SK-N-SH (cell line): ENCODE measurements at regions not wholly inside any gene's neighbourhood (a gene's known extent, or its start where the extent isn't known, plus 50 kb on each side); places are given as distances from the start of the nearest gene placed in this dataset.

Experiments
- CTCF ChIA-PET: fragments of 300-600, 350-600 bp; formaldehyde crosslinking; extraction: SDS; loops from one replicate; lab custom pipeline; 2021; lab: Yijun Ruan, JAX
- POLR2A ChIA-PET: fragments of 350-600 bp; sonication (Branson Sonifier 250); formaldehyde crosslinking; extraction: SDS; loops from one replicate; lab custom pipeline; 2020; ENCODE audit warnings: antibody characterized with exemption, inconsistent platforms; lab: Yijun Ruan, JAX
- DNase-seq: peaks from one replicate; pipeline ENCODE4 v3.0.0; 2012
- H2AFZ ChIP-seq: fragments of 200-600 bp; sonication (generic); 2 replicates; pipeline ENCODE4 v1.8.1; 2016; ENCODE audit warnings: antibody characterized with exemption, mild to moderate bottlenecking, low read depth
- H3F3A ChIP-seq: fragments of 200-600 bp; sonication (generic); replicated peaks from 2 replicates; pipeline ENCODE3; 2016; ENCODE audit warnings: antibody characterized with exemption, mild to moderate bottlenecking; ENCODE audit not compliant: insufficient read depth
- H3K27ac ChIP-seq, 2 experiments: fragments of 200-500 bp in 1 of 2; fragments of 200-600 bp in 1 of 2; sonication (Bioruptor generic) in 1 of 2; sonication (generic), shearing (Covaris generic) in 1 of 2; 2 replicates each; pipeline versions ENCODE4 v1.5.1 to v1.6.1; 2014 to 2016; ENCODE audit warnings: low read depth in 2 of 2, inconsistent platforms in 1 of 2, low read length in 1 of 2, mild to moderate bottlenecking in 1 of 2, mixed read lengths in 1 of 2
- H3K27me3 ChIP-seq: fragments of 200-600 bp; sonication (generic), shearing (Covaris generic); 2 replicates; pipeline ENCODE4 v1.6.1; 2016; ENCODE audit warnings: mixed run types; ENCODE audit not compliant: insufficient read depth
- H3K36me3 ChIP-seq, 2 experiments: fragments of 200-500 bp in 1 of 2; fragments of 200-600 bp in 1 of 2; sonication (Bioruptor generic) in 1 of 2; sonication (generic) in 1 of 2; replicated peaks in 1 of 2; 2 replicates each; pipeline versions ENCODE3 to v1.5.1; 2014 to 2016; ENCODE audit warnings: low read length in 1 of 2, mild to moderate bottlenecking in 1 of 2; ENCODE audit not compliant: insufficient read depth in 2 of 2, control insufficient read depth in 1 of 2
- H3K4me1 ChIP-seq, 2 experiments: fragments of 200-500 bp in 1 of 2; fragments of 200-600 bp in 1 of 2; sonication (Bioruptor generic) in 1 of 2; sonication (generic), shearing (Covaris generic) in 1 of 2; 2 replicates each; pipeline versions ENCODE4 v1.5.1 to v1.6.1; 2014 to 2016; ENCODE audit warnings: low read depth in 1 of 2, low read length in 1 of 2, mixed run types in 1 of 2; ENCODE audit not compliant: insufficient read depth in 2 of 2, control insufficient read depth in 1 of 2
- H3K4me2 ChIP-seq: fragments of 200-600 bp; sonication (generic), shearing (Covaris generic); 2 replicates; pipeline ENCODE4 v1.6.1; 2017; ENCODE audit warnings: mixed run types
- H3K4me3 ChIP-seq, 2 experiments: fragments of 200-500 bp in 1 of 2; fragments of 200-600 bp in 1 of 2; sonication (Bioruptor generic) in 1 of 2; sonication (generic), shearing (Covaris generic) in 1 of 2; 2 replicates each; pipeline versions ENCODE4 v1.5.1 to v1.8.1; 2014 to 2016; ENCODE audit warnings: low read depth in 2 of 2, inconsistent platforms in 1 of 2, low read length in 1 of 2, mild to moderate bottlenecking in 1 of 2, mixed read lengths in 1 of 2, moderate library complexity in 1 of 2
- H3K79me2 ChIP-seq: fragments of 200-600 bp; sonication (generic); 2 replicates; pipeline ENCODE4 v1.8.1; 2017; ENCODE audit warnings: mild to moderate bottlenecking; ENCODE audit not compliant: insufficient read depth
- H3K9ac ChIP-seq: fragments of 200-600 bp; sonication (generic); 2 replicates; pipeline ENCODE4 v1.6.1; 2017; ENCODE audit warnings: mixed run types
- H3K9me2 ChIP-seq: fragments of 200-600 bp; sonication (generic); 2 replicates; pipeline ENCODE4 v1.6.1; 2017; ENCODE audit warnings: mixed run types
- H3K9me3 ChIP-seq: fragments of 200-600 bp; sonication (generic); 2 replicates; pipeline ENCODE4 v1.6.1; 2017; ENCODE audit warnings: mixed run types, mild to moderate bottlenecking, moderate library complexity
- H4K20me1 ChIP-seq: fragments of 200-600 bp; sonication (generic); 2 replicates; pipeline ENCODE4 v1.6.1; 2017; ENCODE audit warnings: mild to moderate bottlenecking, mixed run types; ENCODE audit not compliant: insufficient read depth
- CHD2 ChIP-seq: fragments of 150-350 bp; IDR thresholded peaks from 2 replicates; pipeline ENCODE4 v1.6.1; 2018; ENCODE audit warnings: low read length; ENCODE audit not compliant: partially characterized antibody
- CTCF ChIP-seq: fragments of 200-600 bp; sonication (generic); IDR thresholded peaks from 2 replicates; pipeline ENCODE4 v1.6.1; 2017; ENCODE audit warnings: antibody characterized with exemption, mild to moderate bottlenecking, moderate library complexity
- ELF1 ChIP-seq: IDR thresholded peaks from 2 replicates; pipeline ENCODE4 v1.4.0; 2012
- EP300 ChIP-seq, 2 experiments: IDR thresholded peaks; 2 replicates each; pipeline versions ENCODE4 v1.4.0 to v1.6.1; 2012; ENCODE audit warnings: borderline replicate concordance in 1 of 2, low read depth in 1 of 2, low read length in 1 of 2
- FOSL2 ChIP-seq: IDR thresholded peaks from 2 replicates; pipeline ENCODE4 v1.4.0; 2012; ENCODE audit warnings: low read depth, mild to moderate bottlenecking, moderate library complexity, borderline replicate concordance
- GATA2 ChIP-seq: sonication (generic); formaldehyde crosslinking; IDR thresholded peaks from 2 replicates; pipeline ENCODE4 v1.5.0; 2020; ENCODE audit warnings: mild to moderate bottlenecking, missing genetic modification reagents
- MAX ChIP-seq: IDR thresholded peaks from 2 replicates; pipeline ENCODE4 v1.4.0; 2012; ENCODE audit warnings: low read depth
- MEF2A ChIP-seq: IDR thresholded peaks from 2 replicates; pipeline ENCODE4 v1.4.0; 2012; ENCODE audit warnings: low read depth, borderline replicate concordance
- MXI1 ChIP-seq: IDR thresholded peaks from 2 replicates; pipeline ENCODE4 v1.6.1; 2012; ENCODE audit warnings: mild to moderate bottlenecking, low read depth, low read length, improper control_type of control experiment
- NFIC ChIP-seq: IDR thresholded peaks from 2 replicates; pipeline ENCODE4 v1.4.0; 2012; ENCODE audit warnings: borderline replicate concordance
- NRF1 ChIP-seq: IDR thresholded peaks from 2 replicates; pipeline ENCODE4 v1.6.1; 2012; ENCODE audit warnings: low read depth, mild to moderate bottlenecking, low read length
- PBX3 ChIP-seq: IDR thresholded peaks from 2 replicates; pipeline ENCODE4; 2012
- RAD21 ChIP-seq: IDR thresholded peaks from 2 replicates; pipeline ENCODE4 v1.6.1; 2012; ENCODE audit warnings: mild to moderate bottlenecking, low read length
- RFX5 ChIP-seq: IDR thresholded peaks from 2 replicates; pipeline ENCODE4 v1.6.1; 2012; ENCODE audit warnings: mild to moderate bottlenecking, improper control_type of control experiment, low read length
- SIN3A ChIP-seq: IDR thresholded peaks from 2 replicates; pipeline ENCODE4 v1.6.1; 2012; ENCODE audit warnings: low read depth, mild to moderate bottlenecking, low read length, moderate library complexity, borderline replicate concordance
- TAF1 ChIP-seq: IDR thresholded peaks from 2 replicates; pipeline ENCODE4 v1.6.1; 2012; ENCODE audit warnings: low read depth, mild to moderate bottlenecking, low read length, moderate library complexity, borderline replicate concordance
- TCF12 ChIP-seq: IDR thresholded peaks from 2 replicates; pipeline ENCODE4 v1.4.0; 2012
- YY1 ChIP-seq: IDR thresholded peaks from 2 replicates; pipeline ENCODE4 v1.4.0; 2012; ENCODE audit warnings: low read depth, mild to moderate bottlenecking
- WGBS: methylation state at CpG from one replicate; pipeline ENCODE4 v1.1.6; 2017; ENCODE audit warnings: low lambda C conversion rate; 5-methylcytosine and 5-hydroxymethylcytosine counted together

GRCh38 chr16:66304961-66305360 lies 61.5 kb upstream of the CDH5 start:
- Histone ChIP-seq H3K27ac (no peak overlapping the region), H3K4me2 (no peak overlapping the region), H3K9ac (no peak overlapping the region), H3K79me2 (no peaks in the 10 kb centered on the region), H3K4me3 (no peak overlapping the region), H3K27me3 (peaks cover 13% of the 10 kb centered on the region), H3F3A (no peaks in the 10 kb centered on the region), H3K9me3 (no peaks in the 10 kb centered on the region), H4K20me1 (no peaks in the 10 kb centered on the region), H2AFZ (no peak overlapping the region), H3K9me2 (no peaks in the 10 kb centered on the region), H3K36me3 (no peaks in the 10 kb centered on the region), H3K4me1 (no peaks in the 10 kb centered on the region)
- ChIA-PET POLR2A (no interaction called here), CTCF (interaction anchor here (1.0 kb wide), 1 partner anchor 39 kb away, joined by 4 read pairs; no protein-coding TSS in a partner anchor)
- WGBS: 30% methylated on average over 2 of the region's 3 CpGs
- no peak for TF ChIP-seq FOSL2
- no peak for TF ChIP-seq PBX3
- no peak for TF ChIP-seq MEF2A
- TF ChIP-seq TCF12: no peak
- no peak for TF ChIP-seq TAF1
- no peak for TF ChIP-seq CHD2
- no peak for TF ChIP-seq NRF1
- no peak for TF ChIP-seq MAX
- TF ChIP-seq MXI1: no peak
- no peak for TF ChIP-seq ELF1
- no peak for TF ChIP-seq RFX5
- TF ChIP-seq GATA2 (CRISPR knock-in tag): no peak
- no peak for TF ChIP-seq YY1
- TF ChIP-seq RAD21: no peak
- TF ChIP-seq SIN3A: no peak
- no peak for TF ChIP-seq EP300 (IDR thresholded peaks at IDR 0.05; ENCODE audit: borderline replicate concordance in 1 of 2, low read depth in 1 of 2, low read length in 1 of 2)
- TF ChIP-seq NFIC: no peak
- TF ChIP-seq CTCF: no peak
- DNase-seq: no peak
